Muscle of leg (tissue), 3 donors: ENCODE measurements at regions not wholly inside any gene's neighbourhood (a gene's known extent, or its start where the extent isn't known, plus 50 kb on each side); places are given as distances from the start of the nearest gene placed in this dataset.
"Not testable (repeated sequence)": the region's sequence is repeated elsewhere in the genome, so short reads cannot be mapped to it uniquely, and the experiment has no call there.

ENCODE experiments used
- DNase-seq: peaks from one replicate; pipeline ENCODE4 v3.0.0; 2013
- H3K27ac ChIP-seq: one replicate; pipeline ENCODE4 v1.5.1; 2013; ENCODE audit warnings: mild to moderate bottlenecking, low read length, control low read depth
- H3K27me3 ChIP-seq: one replicate; pipeline ENCODE4 v1.6.1; 2013; ENCODE audit warnings: low read length; ENCODE audit not compliant: control insufficient read depth, insufficient read depth
- H3K36me3 ChIP-seq: one replicate; pipeline ENCODE4 v1.6.1; 2013; ENCODE audit warnings: low read length; ENCODE audit not compliant: control insufficient read depth, insufficient read depth
- H3K4me1 ChIP-seq: one replicate; pipeline ENCODE4 v1.6.1; 2013; ENCODE audit warnings: low read length; ENCODE audit not compliant: control insufficient read depth, insufficient read depth
- H3K4me3 ChIP-seq: one replicate; pipeline ENCODE4 v1.5.1; 2013; ENCODE audit warnings: low read length, control low read depth
- H3K9me3 ChIP-seq: replicated peaks from 2 replicates; pipeline ENCODE4 v1.6.1; 2013; ENCODE audit warnings: low read depth, low read length; ENCODE audit not compliant: control insufficient read depth
- WGBS: methylation state at CpG from one replicate; pipeline ENCODE4 v1.1.5; 2013; ENCODE audit warnings: missing lambda C conversion rate; ENCODE audit not compliant: insufficient coverage; 5-methylcytosine and 5-hydroxymethylcytosine counted together

GRCh38 chr13:82202398-82202797, 1679.9 kb downstream of the SLITRK1 start:
- DNase-seq = no peak

GRCh38 chr13:82196087-82196486, 1686.2 kb downstream of the SLITRK1 start:
- Histone ChIP-seq H3K27me3 (no peaks in the 10 kb centered on the region), H3K4me1 (no peaks in the 10 kb centered on the region), H3K4me3 (no peak overlapping the region), H3K27ac (no peak overlapping the region), H3K36me3 (no peaks in the 10 kb centered on the region), H3K9me3 (no peaks in the 10 kb centered on the region)
- DNase-seq = no peak
- WGBS = 80% methylated on average over 1 of the region's 2 CpGs

More at GRCh38 chr13:82202398-82202797, 1679.9 kb downstream of the SLITRK1 start:
- Histone ChIP-seq H3K4me1 (no peaks in the 10 kb centered on the region), H3K27me3 (no peaks in the 10 kb centered on the region), H3K4me3 (no peak overlapping the region), H3K27ac (no peak overlapping the region), H3K36me3 (no peaks in the 10 kb centered on the region), H3K9me3 (peaks cover 7% of the 10 kb centered on the region)
- WGBS = no CpG with 5 or more reads among the region's 1 CpG

- Histone ChIP-seq H3K27me3 (no peaks in the 10 kb centered on the region), H3K36me3 (no peaks in the 10 kb centered on the region), H3K4me1 (no peaks in the 10 kb centered on the region), H3K27ac (no peak overlapping the region), H3K9me3 (no peaks in the 10 kb centered on the region), H3K4me3 (no peak overlapping the region)
- no peak for DNase-seq
- WGBS = no CpG with 5 or more reads among the region's 1 CpG
Measured at GRCh38 chr13:82187227-82187626, 1695.0 kb downstream of the SLITRK1 start.

- no peaks in the 10 kb centered on the region for H3K4me1 ChIP-seq
- no peaks in the 10 kb centered on the region for H3K9me3 ChIP-seq
- no peak overlapping the region for H3K27ac ChIP-seq
- H3K4me3 ChIP-seq = no peak overlapping the region
- H3K36me3 ChIP-seq = no peaks in the 10 kb centered on the region
- no peaks in the 10 kb centered on the region for H3K27me3 ChIP-seq
- DNase-seq = no peak
Measured at GRCh38 chr13:82176751-82177150, 1705.5 kb downstream of the SLITRK1 start.

- no peaks in the 10 kb centered on the region for H3K9me3 ChIP-seq
- H3K4me1 ChIP-seq = no peaks in the 10 kb centered on the region
- H3K27me3 ChIP-seq = no peaks in the 10 kb centered on the region
- 98% methylated on average over 12 of the region's 18 CpGs for WGBS
- no peak overlapping the region for H3K4me3 ChIP-seq
- H3K27ac ChIP-seq = no peak overlapping the region
- no peaks in the 10 kb centered on the region for H3K36me3 ChIP-seq
- no peak for DNase-seq
Measured at GRCh38 chr13:82165396-82166174, 1716.7 kb downstream of the SLITRK1 start.

- not testable (repeated sequence) for DNase-seq, H3K4me3 ChIP-seq, H3K9me3 ChIP-seq, H3K27ac ChIP-seq, H3K27me3 ChIP-seq, H3K36me3 ChIP-seq, H3K4me1 ChIP-seq
- 93% methylated on average over 27 of the region's 31 CpGs for WGBS
Measured at GRCh38 chr13:82164780-82165395, 1717.4 kb downstream of the SLITRK1 start.

- H3K9me3 ChIP-seq = no peaks in the 10 kb centered on the region
- no peaks in the 10 kb centered on the region for H3K4me1 ChIP-seq
- no peak for DNase-seq
- no peak overlapping the region for H3K27ac ChIP-seq
- H3K4me3 ChIP-seq = no peak overlapping the region
- no peaks in the 10 kb centered on the region for H3K36me3 ChIP-seq
- no peaks in the 10 kb centered on the region for H3K27me3 ChIP-seq
Measured at GRCh38 chr13:82147526-82147925, 1734.7 kb downstream of the SLITRK1 start.

- Histone ChIP-seq H3K4me3 (no peak overlapping the region), H3K27ac (no peak overlapping the region), H3K4me1 (no peaks in the 10 kb centered on the region), H3K36me3 (no peaks in the 10 kb centered on the region), H3K9me3 (peaks cover 3% of the 10 kb centered on the region), H3K27me3 (no peaks in the 10 kb centered on the region)
- WGBS = 79% methylated on average over 2 of the region's 2 CpGs
- DNase-seq = no peak
Measured at GRCh38 chr13:82136880-82137279, 1745.4 kb downstream of the SLITRK1 start.

GRCh38 chr13:82129281-82129680, 1753.0 kb downstream of the SLITRK1 start:
- no peaks in the 10 kb centered on the region for H3K36me3 ChIP-seq
- no peak overlapping the region for H3K27ac ChIP-seq
- no peaks in the 10 kb centered on the region for H3K27me3 ChIP-seq
- no peak for DNase-seq
- no peaks in the 10 kb centered on the region for H3K4me1 ChIP-seq
- H3K9me3 ChIP-seq = no peaks in the 10 kb centered on the region
- H3K4me3 ChIP-seq = no peak overlapping the region
- no CpG with 5 or more reads among the region's 1 CpG for WGBS

GRCh38 chr13:82118589-82118988, 1763.7 kb downstream of the SLITRK1 start:
- no peak for DNase-seq
- 100% methylated on average over 1 of the region's 5 CpGs for WGBS
- Histone ChIP-seq H3K4me3 (no peak overlapping the region), H3K27ac (no peak overlapping the region), H3K4me1 (no peaks in the 10 kb centered on the region), H3K36me3 (no peaks in the 10 kb centered on the region), H3K9me3 (no peaks in the 10 kb centered on the region), H3K27me3 (no peaks in the 10 kb centered on the region)
